Gastrocnemius medialis (tissue), 4 donors: ENCODE measurements at regions not wholly inside any gene's neighbourhood (a gene's known extent, or its start where the extent isn't known, plus 50 kb on each side); places are given as distances from the start of the nearest gene placed in this dataset.

Experiments
- CTCF ChIP-seq, 5 experiments: fragments of 450-650 bp in 3 of 5; fragments of 200-600 bp in 2 of 5; sonication (generic) in 2 of 5; IDR thresholded peaks in 4 of 5; conservative IDR thresholded peaks in 1 of 5; 1 replicate in 4 of 5; 2 replicates in 1 of 5; pipeline ENCODE4 v1.5.1; 2016 to 2019; ENCODE audit warnings: antibody characterized with exemption in 5 of 5, mild to moderate bottlenecking in 3 of 5, moderate library complexity in 3 of 5
- POLR2A ChIP-seq, 2 donors: fragments of 450-650 bp; IDR thresholded peaks; one replicate each; pipeline ENCODE4 v1.6.1; 2017; ENCODE audit warnings: antibody characterized with exemption in 2 of 2, mild to moderate bottlenecking in 2 of 2, moderate library complexity in 2 of 2

GRCh38 chr13:18960637-18961227, 220.9 kb downstream of the TUBA3C start:
- TF ChIP-seq POLR2A (IDR thresholded peaks at IDR 0.05): no peak
- TF ChIP-seq CTCF (IDR thresholded peaks at IDR 0.05 in 4 of 5, conservative IDR thresholded peaks at IDR 0.05 in 1 of 5): no peak
